ENCODE measurements at regions not wholly inside any gene's neighbourhood (a gene's known extent, or its start where the extent isn't known, plus 50 kb on each side); places are given as distances from the start of the nearest gene placed in this dataset.
A peak's percentile ranks its signal among the peaks of the same experiment; 100 is the strongest.

DNA sequence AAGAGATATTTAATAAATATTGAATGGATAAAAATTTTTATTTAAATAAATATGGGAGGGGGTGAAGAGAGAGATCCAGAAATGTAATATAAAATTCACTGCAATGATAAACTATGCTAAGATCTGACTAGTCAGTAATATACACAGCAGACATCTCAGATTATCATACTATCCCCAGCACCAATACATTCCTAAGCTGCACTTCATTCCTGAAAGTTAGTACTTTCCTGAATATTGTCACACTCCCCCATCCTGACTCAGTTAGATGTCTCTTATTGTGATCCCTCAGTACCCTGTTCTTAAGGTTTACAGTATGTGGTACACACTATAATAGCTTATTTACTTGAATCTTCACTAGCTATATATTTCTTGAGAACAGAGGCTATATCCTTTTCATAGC, 88.3 kb upstream of the KCNQ5 start:
- no peak overlapping the region for H3K4me3 ChIP-seq (ENCODE audit: low read length)
- no peak for TF ChIP-seq CTCF (conservative IDR thresholded peaks at IDR 0.05; ENCODE audit: low read length)
- peak; percentile 40 for DNase-seq (ENCODE audit: low read depth)

DNA sequence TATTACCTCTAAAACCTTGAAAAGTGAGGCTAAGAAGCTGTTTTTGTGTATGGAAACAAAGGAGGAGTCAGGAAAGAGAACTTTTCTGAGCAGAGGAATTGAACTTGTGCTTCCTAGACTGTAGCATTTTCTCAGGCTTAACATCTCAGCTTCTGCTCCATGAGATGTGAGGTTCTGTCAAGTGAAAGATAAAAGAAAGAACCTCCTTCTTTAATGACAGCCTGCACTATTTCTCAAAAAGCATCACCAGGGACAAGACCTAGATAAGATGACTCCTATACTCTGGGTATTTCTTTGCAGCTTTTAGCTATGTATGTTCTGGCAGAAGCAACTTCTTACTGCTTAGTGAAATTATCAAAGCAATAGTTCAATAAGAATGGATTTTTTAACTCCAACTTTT, 87.6 kb upstream of the KCNQ5 start:
- no peak for DNase-seq (ENCODE audit: low read depth)
- TF ChIP-seq CTCF (conservative IDR thresholded peaks at IDR 0.05; ENCODE audit: low read length), result no peak
- H3K4me3 ChIP-seq (ENCODE audit: low read length), result no peak overlapping the region

- TF ChIP-seq CTCF (conservative IDR thresholded peaks at IDR 0.05; ENCODE audit: low read length), result no peak
- DNase-seq (ENCODE audit: low read depth), result no peak
These were observed 86.7 kb upstream of the KCNQ5 start for GRCh38 chr6:72535124-72535523.

GRCh38 chr6:72547020-72547419, 74.8 kb upstream of the KCNQ5 start:
- no peak for DNase-seq (ENCODE audit: low read depth)
- no peak overlapping the region for H3K4me3 ChIP-seq (ENCODE audit: low read length)
- no peak for TF ChIP-seq CTCF (conservative IDR thresholded peaks at IDR 0.05; ENCODE audit: low read length)

More at GRCh38 chr6:72535124-72535523, 86.7 kb upstream of the KCNQ5 start:
- no peak overlapping the region for H3K4me3 ChIP-seq (ENCODE audit: low read length)

- TF ChIP-seq CTCF (conservative IDR thresholded peaks at IDR 0.05; ENCODE audit: low read length), result no peak
- H3K4me3 ChIP-seq (ENCODE audit: low read length), result no peak overlapping the region
- DNase-seq (ENCODE audit: low read depth), result no peak
These were observed 70.4 kb upstream of the KCNQ5 start for GRCh38 chr6:72551470-72551869.

DNA sequence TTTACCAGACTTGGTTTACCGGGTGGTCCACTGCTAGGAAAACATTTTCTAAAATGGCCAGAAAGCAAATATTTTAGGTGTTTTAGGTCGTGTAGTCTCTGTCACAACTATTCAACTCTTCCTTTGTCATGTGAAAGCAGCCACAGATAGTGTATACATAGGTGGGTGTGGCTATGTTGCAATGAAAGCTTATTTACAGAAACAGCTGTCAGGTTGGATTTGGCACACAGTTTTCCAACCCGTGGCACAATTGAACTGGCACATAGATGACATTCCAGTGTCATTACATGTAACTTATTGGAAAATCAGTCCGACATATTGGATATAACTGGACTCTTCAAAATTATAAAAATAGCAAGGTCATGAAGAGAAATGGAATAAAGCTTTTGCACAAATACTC, 68.9 kb upstream of the KCNQ5 start:
- no peak overlapping the region for H3K4me3 ChIP-seq (ENCODE audit: low read length)

More for the DNA sequence above, 68.9 kb upstream of the KCNQ5 start:
- TF ChIP-seq CTCF (conservative IDR thresholded peaks at IDR 0.05; ENCODE audit: low read length), result no peak
- peak; percentile 74 for DNase-seq (ENCODE audit: low read depth)

Measured in AG10803 (cell line).